GM23338 (cell line): ENCODE measurements at regions not wholly inside any gene's neighbourhood (a gene's known extent, or its start where the extent isn't known, plus 50 kb on each side); places are given as distances from the start of the nearest gene placed in this dataset.

Experiments used
- ATAC-seq: fragments of 200-7000 bp; cut with Tn5 transposase; 3 replicates; pipeline ENCODE4 v1.9.1; 2020
- DNase-seq: peaks from one replicate; pipeline ENCODE4 v3.0.0-alpha.2; 2015; ENCODE audit warnings: low spot score
- H2AFZ ChIP-seq: fragments of 200-600 bp; sonication (generic); 2 replicates; pipeline ENCODE4 v1.8.0; 2016; ENCODE audit warnings: antibody characterized with exemption, mild to moderate bottlenecking, moderate library complexity
- H3F3A ChIP-seq: fragments of 200-600 bp; sonication (generic); replicated peaks from 2 replicates; pipeline ENCODE4 v1.8.0; 2017; ENCODE audit warnings: antibody characterized with exemption, mixed run types, low read depth
- H3K27ac ChIP-seq: fragments of 200-600 bp; sonication (generic); 2 replicates; pipeline ENCODE4 v1.6.1; 2016; ENCODE audit warnings: low read depth
- H3K27me3 ChIP-seq: fragments of 200-600 bp; sonication (generic); 2 replicates; pipeline ENCODE4 v1.8.0; 2016; ENCODE audit warnings: mild to moderate bottlenecking, mixed run types, moderate library complexity; ENCODE audit not compliant: insufficient read depth
- H3K36me3 ChIP-seq: fragments of 200-600 bp; sonication (generic); 2 replicates; pipeline ENCODE4 v1.8.0; 2016; ENCODE audit warnings: mild to moderate bottlenecking; ENCODE audit not compliant: insufficient read depth
- H3K4me1 ChIP-seq: fragments of 200-600 bp; sonication (generic); 2 replicates; pipeline ENCODE4 v1.8.0; 2016; ENCODE audit warnings: mild to moderate bottlenecking, moderate library complexity; ENCODE audit not compliant: insufficient read depth
- H3K4me2 ChIP-seq: fragments of 200-600 bp; sonication (generic); 2 replicates; pipeline ENCODE4 v1.7.1; 2017; ENCODE audit warnings: mixed run types
- H3K4me3 ChIP-seq: fragments of 200-600 bp; sonication (generic); 2 replicates; pipeline ENCODE4 v1.6.1; 2016; ENCODE audit warnings: mixed run types
- H3K79me2 ChIP-seq: fragments of 200-600 bp; sonication (generic); replicated peaks from 2 replicates; pipeline ENCODE4 v1.8.0; 2017; ENCODE audit warnings: mild to moderate bottlenecking; ENCODE audit not compliant: insufficient read depth
- H3K9me2 ChIP-seq: fragments of 200-600 bp; sonication (generic); 2 replicates; pipeline ENCODE4 v1.8.0; 2017; ENCODE audit not compliant: insufficient read depth
- H4K20me1 ChIP-seq: fragments of 200-600 bp; sonication (generic); replicated peaks from 2 replicates; pipeline ENCODE4 v1.8.0; 2017; ENCODE audit warnings: mild to moderate bottlenecking; ENCODE audit not compliant: insufficient read depth
- H3K27ac Mint-ChIP-seq: 2 replicates; pipeline ENCODE4 v1.8.0; 2020; ENCODE audit warnings: inconsistent platforms, mild to moderate bottlenecking, moderate library complexity, mixed read lengths
- H3K27me3 Mint-ChIP-seq: 3 replicates; pipeline ENCODE4 v1.8.0; 2022; ENCODE audit warnings: low read depth, mild to moderate bottlenecking, moderate library complexity, mixed read lengths, inconsistent platforms; ENCODE audit not compliant: insufficient read depth, poor library complexity
- H3K36me3 Mint-ChIP-seq: 3 replicates; pipeline ENCODE4 v1.8.0; 2021; ENCODE audit warnings: low read depth, mild to moderate bottlenecking, inconsistent platforms, moderate library complexity, mixed read lengths
- H3K4me1 Mint-ChIP-seq: 3 replicates; pipeline ENCODE4 v1.8.0; 2020; ENCODE audit warnings: mild to moderate bottlenecking, inconsistent platforms, mixed read lengths
- H3K4me3 Mint-ChIP-seq: 3 replicates; pipeline ENCODE4 v1.8.0; 2021; ENCODE audit warnings: moderate library complexity, mild to moderate bottlenecking, inconsistent platforms, mixed read lengths
- H3K9me3 Mint-ChIP-seq: 3 replicates; pipeline ENCODE4 v1.8.0; 2020; ENCODE audit warnings: moderate library complexity, mild to moderate bottlenecking, inconsistent platforms, mixed read lengths
- CREB1 ChIP-seq: fragments of 250-450 bp; sonication (Bioruptor Pico); IDR thresholded peaks from 2 replicates; pipeline ENCODE4 v1.5.0; 2020; ENCODE audit warnings: low read depth, mild to moderate bottlenecking, moderate library complexity
- CTCF ChIP-seq, 2 experiments: fragments of 200-600 bp in 1 of 2; sonication (generic) in 1 of 2; conservative IDR thresholded peaks; 2 replicates each; pipeline versions ENCODE4 v1.5.1 to v1.6.1; 2016 to 2017; ENCODE audit warnings: antibody characterized with exemption in 2 of 2, low read depth in 2 of 2, mild to moderate bottlenecking in 2 of 2, moderate library complexity in 1 of 2
- ETS1 ChIP-seq: IDR thresholded peaks from 2 replicates; pipeline ENCODE4 v1.6.1; 2016; ENCODE audit warnings: antibody characterized with exemption
- EZH2 ChIP-seq: fragments of 200-600 bp; sonication (generic); IDR thresholded peaks from one replicate; pipeline ENCODE4 v1.8.0; 2017; ENCODE audit warnings: antibody characterized with exemption, mild to moderate bottlenecking, low read depth; ENCODE audit not compliant: unreplicated experiment
- EZH2phosphoT487 ChIP-seq: fragments of 200-600 bp; sonication (generic); IDR thresholded peaks from one replicate; pipeline ENCODE4 v1.8.1; 2018; ENCODE audit warnings: antibody characterized with exemption; ENCODE audit not compliant: unreplicated experiment
- JUNB ChIP-seq: IDR thresholded peaks from one replicate; pipeline ENCODE4 v1.6.1; 2016; ENCODE audit warnings: antibody characterized with exemption; ENCODE audit not compliant: unreplicated experiment
- NANOG ChIP-seq: IDR thresholded peaks from 2 replicates; pipeline ENCODE4 v1.6.1; 2016; ENCODE audit warnings: antibody characterized with exemption, borderline replicate concordance
- REST ChIP-seq: IDR thresholded peaks from one replicate; pipeline ENCODE4 v1.6.1; 2018; ENCODE audit warnings: antibody characterized with exemption; ENCODE audit not compliant: unreplicated experiment
- STAT1 ChIP-seq: IDR thresholded peaks from one replicate; pipeline ENCODE4 v1.6.1; 2016; ENCODE audit warnings: antibody characterized with exemption; ENCODE audit not compliant: unreplicated experiment
- ZNF114 ChIP-seq: fragments of 250-450 bp; sonication (Bioruptor Pico); IDR thresholded peaks from 2 replicates; pipeline ENCODE4 v1.5.0; 2020; ENCODE audit warnings: mild to moderate bottlenecking, moderate library complexity
- ZNF331 ChIP-seq: fragments of 250-450 bp; sonication (Bioruptor Pico); IDR thresholded peaks from 2 replicates; pipeline ENCODE4 v1.5.0; 2020; ENCODE audit warnings: low read depth, mild to moderate bottlenecking, moderate library complexity

GRCh38 chr2:220580113-220580512 lies 952.7 kb downstream of the SLC4A3 start:
- Mint-ChIP-seq H3K4me3 (no peak overlapping the region), H3K4me1 (no peaks in the 10 kb centered on the region), H3K36me3 (no peaks in the 10 kb centered on the region), H3K27ac (no peak overlapping the region), H3K27me3 (no peaks in the 10 kb centered on the region), H3K9me3 (no peaks in the 10 kb centered on the region)
- TF ChIP-seq CTCF (conservative IDR thresholded peaks at IDR 0.05; ENCODE audit: low read depth in 2 of 2), result peak in 1 of 2 experiments; percentile 13; a peak in 3 of 4 replicates
- no peak for TF ChIP-seq ETS1
- TF ChIP-seq EZH2phosphoT487, result no peak
- no peak for TF ChIP-seq CREB1
- Histone ChIP-seq H3K9me2 (peaks cover 13% of the 10 kb centered on the region; the same call in 1 of the 2 replicates), H3K4me1 (no peaks in the 10 kb centered on the region; the same call in 1 of the 2 replicates), H3K4me2 (no peak overlapping the region), H3K27ac (no peak overlapping the region), H3F3A (no peaks in the 10 kb centered on the region), H3K79me2 (no peaks in the 10 kb centered on the region), H3K36me3 (no peaks in the 10 kb centered on the region), H3K4me3 (no peak overlapping the region), H3K27me3 (no peaks in the 10 kb centered on the region), H4K20me1 (no peaks in the 10 kb centered on the region), H2AFZ (no peak overlapping the region; the same call in 1 of the 2 replicates)
- no peak for DNase-seq
- ATAC-seq, result no peak; the same call in 2 of the 3 replicates

GRCh38 chr2:220583725-220584124 lies 956.3 kb downstream of the SLC4A3 start:
- no peaks in the 10 kb centered on the region for H3K27me3 ChIP-seq
- H3K79me2 ChIP-seq, result no peaks in the 10 kb centered on the region
- H3K4me2 ChIP-seq, result no peak overlapping the region
- H3K4me3 ChIP-seq, result no peak overlapping the region
- H2AFZ ChIP-seq, result no peak overlapping the region
- no peaks in the 10 kb centered on the region for H3F3A ChIP-seq
- H3K36me3 ChIP-seq, result no peaks in the 10 kb centered on the region
- no peak for DNase-seq
- H3K4me1 Mint-ChIP-seq, result no peaks in the 10 kb centered on the region
- H3K27ac ChIP-seq, result no peak overlapping the region
- no peaks in the 10 kb centered on the region for H3K9me3 Mint-ChIP-seq
- H3K27me3 Mint-ChIP-seq, result no peaks in the 10 kb centered on the region
- H3K36me3 Mint-ChIP-seq, result no peaks in the 10 kb centered on the region
- no peak overlapping the region for H3K27ac Mint-ChIP-seq
- no peak overlapping the region for H3K4me3 Mint-ChIP-seq
- no peaks in the 10 kb centered on the region for H4K20me1 ChIP-seq
- ATAC-seq, result no peak
- H3K9me2 ChIP-seq, result peaks cover 11% of the 10 kb centered on the region; the same call in 1 of the 2 replicates
- no peaks in the 10 kb centered on the region; the same call in 1 of the 2 replicates for H3K4me1 ChIP-seq
- TF ChIP-seq CTCF (conservative IDR thresholded peaks at IDR 0.05; ENCODE audit: low read depth in 2 of 2) (no peak), EZH2 (no peak), NANOG (no peak), REST (no peak), STAT1 (no peak), ZNF114 (CRISPR knock-in tag) (no peak), JUNB (no peak), ZNF331 (CRISPR knock-in tag) (no peak), EZH2phosphoT487 (no peak), CREB1 (no peak)
